H1 (cell line): ENCODE measurements at regions not wholly inside any gene's neighbourhood (a gene's known extent, or its start where the extent isn't known, plus 50 kb on each side); places are given as distances from the start of the nearest gene placed in this dataset.

Experiments
- CBX8 ChIP-seq: fragments of 300-800, 300-1000 bp; sonication (generic); IDR thresholded peaks from 2 replicates; pipeline ENCODE4 v1.7.1; 2016; ENCODE audit warnings: low read depth, low read length, borderline replicate concordance
- GABPA ChIP-seq: IDR thresholded peaks from 2 replicates; pipeline ENCODE4 v1.6.1; 2011; ENCODE audit warnings: mild to moderate bottlenecking, low read length, moderate library complexity, borderline replicate concordance; ENCODE audit not compliant: insufficient read depth
- RFX5 ChIP-seq: IDR thresholded peaks from 2 replicates; pipeline ENCODE4 v1.6.1; 2011; ENCODE audit warnings: low read depth, low read length, improper control_type of control experiment, borderline replicate concordance
- USF2 ChIP-seq: IDR thresholded peaks from 2 replicates; pipeline ENCODE4 v1.6.1; 2011; ENCODE audit warnings: low read length, improper control_type of control experiment

GRCh38 chr10:62671104-62671503 lies 133.4 kb upstream of the ADO start (continued):
- no peak for TF ChIP-seq USF2
- no peak for TF ChIP-seq GABPA
- TF ChIP-seq CBX8 = no peak
- TF ChIP-seq RFX5 = no peak
